ENCODE measurements at regions not wholly inside any gene's neighbourhood (a gene's known extent, or its start where the extent isn't known, plus 50 kb on each side); places are given as distances from the start of the nearest gene placed in this dataset.

- Histone ChIP-seq H4K20me1 (ENCODE audit: insufficient read depth, low read length) (no peaks in the 10 kb centered on the region), H3K4me1 (ENCODE audit: insufficient read depth, low read length) (no peaks in the 10 kb centered on the region), H2AFZ (ENCODE audit: low read depth, low read length) (no peak overlapping the region), H3K79me2 (ENCODE audit: insufficient read depth, low read length) (no peaks in the 10 kb centered on the region), H3K27ac (ENCODE audit: low read length) (no peak overlapping the region), H3K27me3 (ENCODE audit: insufficient read depth, low read length, poor library complexity) (no peaks in the 10 kb centered on the region), H3K4me3 (ENCODE audit: low read depth in 1 of 2, low read length in 2 of 2) (no peak overlapping the region), H3K4me2 (ENCODE audit: insufficient read depth, low read length) (no peak overlapping the region), H3K9me3 (ENCODE audit: insufficient read depth, low read length, severe bottlenecking) (peaks cover 4% of the 10 kb centered on the region), H3K9ac (ENCODE audit: low read depth, low read length) (no peak overlapping the region), H3K36me3 (ENCODE audit: insufficient read depth, low read length) (no peaks in the 10 kb centered on the region)
- ATAC-seq (ENCODE audit: insufficient read depth, low read depth) (no peak), DNase-seq (no peak)
- TF ChIP-seq, protein P1, sequence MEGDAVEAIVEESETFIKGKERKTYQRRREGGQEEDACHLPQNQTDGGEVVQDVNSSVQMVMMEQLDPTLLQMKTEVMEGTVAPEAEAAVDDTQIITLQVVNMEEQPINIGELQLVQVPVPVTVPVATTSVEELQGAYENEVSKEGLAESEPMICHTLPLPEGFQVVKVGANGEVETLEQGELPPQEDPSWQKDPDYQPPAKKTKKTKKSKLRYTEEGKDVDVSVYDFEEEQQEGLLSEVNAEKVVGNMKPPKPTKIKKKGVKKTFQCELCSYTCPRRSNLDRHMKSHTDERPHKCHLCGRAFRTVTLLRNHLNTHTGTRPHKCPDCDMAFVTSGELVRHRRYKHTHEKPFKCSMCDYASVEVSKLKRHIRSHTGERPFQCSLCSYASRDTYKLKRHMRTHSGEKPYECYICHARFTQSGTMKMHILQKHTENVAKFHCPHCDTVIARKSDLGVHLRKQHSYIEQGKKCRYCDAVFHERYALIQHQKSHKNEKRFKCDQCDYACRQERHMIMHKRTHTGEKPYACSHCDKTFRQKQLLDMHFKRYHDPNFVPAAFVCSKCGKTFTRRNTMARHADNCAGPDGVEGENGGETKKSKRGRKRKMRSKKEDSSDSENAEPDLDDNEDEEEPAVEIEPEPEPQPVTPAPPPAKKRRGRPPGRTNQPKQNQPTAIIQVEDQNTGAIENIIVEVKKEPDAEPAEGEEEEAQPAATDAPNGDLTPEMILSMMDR (IDR thresholded peaks at IDR 0.05; ENCODE audit: borderline replicate concordance, extremely low read depth, low read length, poor library complexity, severe bottlenecking) = no peak
- no peak for TF ChIP-seq EZH2 (IDR thresholded peaks at IDR 0.05; ENCODE audit: borderline replicate concordance, low read depth, low read length, severe bottlenecking)
Measured at GRCh38 chr9:8012986-8013385, 213.4 kb upstream of the DMAC1 start.

GRCh38 chr9:8011974-8012373, 212.4 kb upstream of the DMAC1 start:
- ATAC-seq (ENCODE audit: insufficient read depth, low read depth) (no peak), DNase-seq (no peak)
- no peaks in the 10 kb centered on the region for H3K79me2 ChIP-seq (ENCODE audit: insufficient read depth, low read length)
- H3K9me3 ChIP-seq (ENCODE audit: insufficient read depth, low read length, severe bottlenecking) = peaks cover 4% of the 10 kb centered on the region
- no peak overlapping the region for H3K9ac ChIP-seq (ENCODE audit: low read depth, low read length)
- H2AFZ ChIP-seq (ENCODE audit: low read depth, low read length) = no peak overlapping the region
- no peak overlapping the region for H3K4me3 ChIP-seq (ENCODE audit: low read depth in 1 of 2, low read length in 2 of 2)
- no peak overlapping the region for H3K4me2 ChIP-seq (ENCODE audit: insufficient read depth, low read length)
- TF ChIP-seq, protein P1 (IDR thresholded peaks at IDR 0.05; ENCODE audit: borderline replicate concordance, extremely low read depth, low read length, poor library complexity, severe bottlenecking) = no peak
- no peak for TF ChIP-seq EZH2 (IDR thresholded peaks at IDR 0.05; ENCODE audit: borderline replicate concordance, low read depth, low read length, severe bottlenecking)
- no peaks in the 10 kb centered on the region for H3K36me3 ChIP-seq (ENCODE audit: insufficient read depth, low read length)
- no peaks in the 10 kb centered on the region for H3K27me3 ChIP-seq (ENCODE audit: insufficient read depth, low read length, poor library complexity)
- H3K27ac ChIP-seq (ENCODE audit: low read length) = no peak overlapping the region
- no peaks in the 10 kb centered on the region for H4K20me1 ChIP-seq (ENCODE audit: insufficient read depth, low read length)
- H3K4me1 ChIP-seq (ENCODE audit: insufficient read depth, low read length) = no peaks in the 10 kb centered on the region

DNA sequence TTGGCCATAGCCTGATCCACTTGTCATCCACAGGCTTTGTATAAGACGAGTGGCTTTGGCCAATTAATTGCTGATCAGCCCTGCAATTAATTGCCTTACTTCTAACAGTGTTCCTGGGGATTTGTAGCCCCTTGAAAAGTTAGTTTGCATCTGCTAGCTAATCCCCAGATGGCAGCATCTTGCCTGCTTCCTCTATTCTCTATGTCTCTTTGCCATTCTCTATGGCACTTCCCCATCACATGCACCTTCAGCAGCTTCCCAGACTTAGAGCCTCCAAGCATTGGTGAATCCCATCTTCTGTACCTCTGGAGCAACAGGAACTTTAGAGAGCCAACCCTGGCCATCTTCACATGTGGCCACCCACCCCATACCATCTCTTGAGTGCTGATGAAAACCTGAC, 197.0 kb upstream of the DMAC1 start:
- TF ChIP-seq, protein P1 (IDR thresholded peaks at IDR 0.05; ENCODE audit: borderline replicate concordance, extremely low read depth, low read length, poor library complexity, severe bottlenecking) = no peak
- TF ChIP-seq EZH2 (IDR thresholded peaks at IDR 0.05; ENCODE audit: borderline replicate concordance, low read depth, low read length, severe bottlenecking) = no peak
- H3K9ac ChIP-seq (ENCODE audit: low read depth, low read length) = no peak overlapping the region
- H3K4me2 ChIP-seq (ENCODE audit: insufficient read depth, low read length) = no peak overlapping the region
- H3K4me3 ChIP-seq (ENCODE audit: low read depth in 1 of 2, low read length in 2 of 2) = no peak overlapping the region
- H3K9me3 ChIP-seq (ENCODE audit: insufficient read depth, low read length, severe bottlenecking) = no peaks in the 10 kb centered on the region
- DNase-seq (no peak), ATAC-seq (ENCODE audit: insufficient read depth, low read depth) (no peak)
- no peaks in the 10 kb centered on the region for H3K79me2 ChIP-seq (ENCODE audit: insufficient read depth, low read length)
- no peak overlapping the region for H3K27ac ChIP-seq (ENCODE audit: low read length)
- no peaks in the 10 kb centered on the region for H3K36me3 ChIP-seq (ENCODE audit: insufficient read depth, low read length)
- H3K4me1 ChIP-seq (ENCODE audit: insufficient read depth, low read length) = no peaks in the 10 kb centered on the region
- no peaks in the 10 kb centered on the region for H4K20me1 ChIP-seq (ENCODE audit: insufficient read depth, low read length)
- no peak overlapping the region for H2AFZ ChIP-seq (ENCODE audit: low read depth, low read length)
- no peaks in the 10 kb centered on the region for H3K27me3 ChIP-seq (ENCODE audit: insufficient read depth, low read length, poor library complexity)
